Mesenchymal stem cell (in vitro differentiated cells and primary cell): ENCODE measurements at regions not wholly inside any gene's neighbourhood (a gene's known extent, or its start where the extent isn't known, plus 50 kb on each side); places are given as distances from the start of the nearest gene placed in this dataset.

Source experiments
- DNase-seq: peaks from one replicate; pipeline ENCODE4 v3.0.0-alpha.2; 2013
- H2AFZ ChIP-seq: one replicate; pipeline ENCODE4 v1.6.1; 2013; ENCODE audit warnings: low read depth, mild to moderate bottlenecking, control low read depth, inconsistent platforms, low read length, moderate library complexity
- H2AK5ac ChIP-seq: 2 replicates; pipeline ENCODE4 v1.6.1; 2013; ENCODE audit warnings: low read length, moderate library complexity, mild to moderate bottlenecking, inconsistent platforms; ENCODE audit not compliant: severe bottlenecking
- H2BK120ac ChIP-seq: one replicate; pipeline ENCODE4 v1.6.1; 2013; ENCODE audit warnings: low read depth, mild to moderate bottlenecking, inconsistent platforms, low read length, moderate library complexity
- H2BK12ac ChIP-seq, 2 experiments: one replicate each; pipeline ENCODE4 v1.6.1; 2013; ENCODE audit warnings: inconsistent platforms in 2 of 2, low read length in 2 of 2, mild to moderate bottlenecking in 2 of 2, moderate library complexity in 2 of 2, control low read depth in 1 of 2
- H2BK15ac ChIP-seq: one replicate; pipeline ENCODE4 v1.6.1; 2013; ENCODE audit warnings: mild to moderate bottlenecking, low read depth, inconsistent platforms; ENCODE audit not compliant: poor library complexity, severe bottlenecking
- H2BK5ac ChIP-seq: 2 replicates; pipeline ENCODE4 v1.6.1; 2013; ENCODE audit warnings: low read depth, mild to moderate bottlenecking, low read length, control low read depth, inconsistent platforms; ENCODE audit not compliant: poor library complexity, severe bottlenecking
- H3K14ac ChIP-seq, 2 experiments: one replicate each; pipeline ENCODE4 v1.6.1; 2013; ENCODE audit warnings: inconsistent platforms in 2 of 2, low read length in 2 of 2, control low read depth in 1 of 2, mild to moderate bottlenecking in 1 of 2, moderate library complexity in 1 of 2
- H3K18ac ChIP-seq, 2 experiments: one replicate each; pipeline ENCODE4 v1.6.1; 2013; ENCODE audit warnings: inconsistent platforms in 2 of 2, low read length in 2 of 2, control low read depth in 1 of 2, low read depth in 1 of 2, mild to moderate bottlenecking in 1 of 2
- H3K23ac ChIP-seq, 2 experiments: one replicate each; pipeline ENCODE4 v1.6.1; 2013; ENCODE audit warnings: inconsistent platforms in 2 of 2, low read length in 2 of 2, mild to moderate bottlenecking in 2 of 2, moderate library complexity in 2 of 2, control low read depth in 1 of 2
- H3K27ac ChIP-seq: 2 replicates; pipeline ENCODE4 v1.5.1; 2013; ENCODE audit warnings: mild to moderate bottlenecking, moderate library complexity, low read length, control low read depth, inconsistent platforms; ENCODE audit not compliant: poor library complexity, severe bottlenecking
- H3K27me3 ChIP-seq, 2 experiments: 2 replicates each; pipeline versions ENCODE4 v1.6.1 to v1.7.0; 2013; ENCODE audit warnings: low read length in 2 of 2, mild to moderate bottlenecking in 2 of 2, moderate library complexity in 2 of 2, control low read depth in 1 of 2, inconsistent platforms in 1 of 2; ENCODE audit not compliant: control insufficient read depth in 1 of 2, insufficient read depth in 1 of 2
- H3K36me3 ChIP-seq, 2 experiments: 2 replicates each; pipeline versions ENCODE4 v1.6.1 to v1.7.0; 2013; ENCODE audit warnings: low read length in 2 of 2, control low read depth in 1 of 2, inconsistent platforms in 1 of 2, low read depth in 1 of 2, mild to moderate bottlenecking in 1 of 2; ENCODE audit not compliant: insufficient read depth in 2 of 2, control insufficient read depth in 1 of 2
- H3K4ac ChIP-seq, 2 experiments: one replicate each; pipeline ENCODE4 v1.6.1; 2013; ENCODE audit warnings: inconsistent platforms in 2 of 2, low read length in 2 of 2, mild to moderate bottlenecking in 2 of 2, moderate library complexity in 2 of 2, control low read depth in 1 of 2, low read depth in 1 of 2
- H3K4me1 ChIP-seq: 2 replicates; pipeline ENCODE4 v1.6.1; 2013; ENCODE audit warnings: low read depth, low read length, control low read depth; ENCODE audit not compliant: control insufficient read depth, insufficient read depth
- H3K4me2 ChIP-seq: 2 replicates; pipeline ENCODE4 v1.6.1; 2013; ENCODE audit warnings: low read length, mild to moderate bottlenecking, inconsistent platforms; ENCODE audit not compliant: poor library complexity, severe bottlenecking
- H3K4me3 ChIP-seq, 2 experiments: 2 replicates each; pipeline versions ENCODE4 v1.5.1 to v1.7.0; 2013; ENCODE audit warnings: low read length in 2 of 2, mild to moderate bottlenecking in 2 of 2, control low read depth in 1 of 2, low read depth in 1 of 2; ENCODE audit not compliant: insufficient read depth in 1 of 2
- H3K79me1 ChIP-seq: replicated peaks from 2 replicates; pipeline ENCODE4 v1.6.1; 2013; ENCODE audit warnings: mild to moderate bottlenecking, control low read depth, low read length, inconsistent platforms; ENCODE audit not compliant: poor library complexity, severe bottlenecking
- H3K9ac ChIP-seq: 2 replicates; pipeline ENCODE4 v1.7.0; 2013; ENCODE audit warnings: mild to moderate bottlenecking, low read length, moderate library complexity
- H3K9me3 ChIP-seq: 2 replicates; pipeline ENCODE4 v1.7.0; 2013; ENCODE audit warnings: mild to moderate bottlenecking, low read length; ENCODE audit not compliant: control insufficient read depth
- H4K8ac ChIP-seq: one replicate; pipeline ENCODE4 v1.6.1; 2013; ENCODE audit warnings: inconsistent platforms, mild to moderate bottlenecking, low read length, moderate library complexity
- H4K91ac ChIP-seq: one replicate; pipeline ENCODE4 v1.6.1; 2013; ENCODE audit warnings: mild to moderate bottlenecking, low read length, inconsistent platforms
- WGBS: methylation state at CpG from one replicate; pipeline ENCODE4 v1.1.7; 2013; ENCODE audit warnings: mixed read lengths; 5-methylcytosine and 5-hydroxymethylcytosine counted together

- no peak overlapping the region for H3K9ac ChIP-seq
- no peak overlapping the region for H4K8ac ChIP-seq
- H4K91ac ChIP-seq: no peak overlapping the region
- H2BK15ac ChIP-seq: no peak overlapping the region
- no peaks in the 10 kb centered on the region for H3K36me3 ChIP-seq
- no peak overlapping the region for H2AK5ac ChIP-seq
- no peak overlapping the region for H3K23ac ChIP-seq
- H2BK120ac ChIP-seq: no peak overlapping the region
- DNase-seq: no peak
- no peak overlapping the region for H2AFZ ChIP-seq
- no peak overlapping the region for H2BK5ac ChIP-seq
- H2BK12ac ChIP-seq: no peak overlapping the region
- H3K4me3 ChIP-seq: no peak overlapping the region
- no peak overlapping the region for H3K4ac ChIP-seq
- 99% methylated on average over 4 of the region's 4 CpGs for WGBS
- no peak overlapping the region for H3K14ac ChIP-seq
- H3K27me3 ChIP-seq: no peaks in the 10 kb centered on the region
- no peaks in the 10 kb centered on the region for H3K4me1 ChIP-seq
- H3K9me3 ChIP-seq: no peaks in the 10 kb centered on the region
- H3K27ac ChIP-seq: no peak overlapping the region
- no peaks in the 10 kb centered on the region for H3K79me1 ChIP-seq
- H3K4me2 ChIP-seq: no peak overlapping the region
- H3K18ac ChIP-seq: no peak overlapping the region
Observed at GRCh38 chr11:95678988-95679387, 110.6 kb downstream of the FAM76B start.

- 90% methylated on average over 2 of the region's 4 CpGs for WGBS
- Histone ChIP-seq H2AK5ac (no peak overlapping the region), H3K18ac (no peak overlapping the region), H3K9me3 (no peaks in the 10 kb centered on the region), H2BK15ac (no peak overlapping the region), H3K36me3 (no peaks in the 10 kb centered on the region), H3K23ac (no peak overlapping the region), H3K14ac (no peak overlapping the region), H4K8ac (no peak overlapping the region), H2BK5ac (no peak overlapping the region), H4K91ac (no peak overlapping the region), H2BK120ac (no peak overlapping the region), H3K27ac (no peak overlapping the region), H2BK12ac (no peak overlapping the region), H3K9ac (no peak overlapping the region), H3K79me1 (no peaks in the 10 kb centered on the region), H3K4me3 (no peak overlapping the region), H3K4me1 (no peaks in the 10 kb centered on the region), H3K4me2 (no peak overlapping the region), H3K27me3 (no peaks in the 10 kb centered on the region), H3K4ac (no peak overlapping the region), H2AFZ (no peak overlapping the region)
- no peak for DNase-seq
Observed at GRCh38 chr11:95676308-95676707, 113.3 kb downstream of the FAM76B start.

- Histone ChIP-seq H3K4me3 (no peak overlapping the region), H4K8ac (no peak overlapping the region), H2BK15ac (no peak overlapping the region), H3K27ac (no peak overlapping the region), H3K4ac (no peak overlapping the region), H3K14ac (no peak overlapping the region), H3K9ac (no peak overlapping the region), H3K4me1 (no peaks in the 10 kb centered on the region), H4K91ac (no peak overlapping the region), H3K4me2 (no peak overlapping the region), H2AK5ac (no peak overlapping the region), H3K23ac (no peak overlapping the region), H2BK120ac (no peak overlapping the region), H3K9me3 (no peaks in the 10 kb centered on the region), H2AFZ (no peak overlapping the region), H3K36me3 (no peaks in the 10 kb centered on the region), H3K27me3 (no peaks in the 10 kb centered on the region), H3K79me1 (no peaks in the 10 kb centered on the region), H2BK5ac (no peak overlapping the region), H3K18ac (no peak overlapping the region), H2BK12ac (no peak overlapping the region)
- WGBS: 100% methylated on average over 1 of the region's 2 CpGs
- DNase-seq: no peak
Observed at GRCh38 chr11:95675585-95675984, 114.0 kb downstream of the FAM76B start.

GRCh38 chr11:95674657-95675358, 114.8 kb downstream of the FAM76B start:
- H3K18ac ChIP-seq: peak overlapping the region in 1 of 2 experiments; percentile 73
- H3K9ac ChIP-seq: no peak overlapping the region
- H3K36me3 ChIP-seq: no peaks in the 10 kb centered on the region
- no peak overlapping the region for H3K4me3 ChIP-seq
- no peaks in the 10 kb centered on the region for H3K9me3 ChIP-seq
- no peak for DNase-seq
- H3K4ac ChIP-seq: peak overlapping the region in 1 of 2 experiments; percentile 49
- no peak overlapping the region for H2BK15ac ChIP-seq
- H3K79me1 ChIP-seq: no peaks in the 10 kb centered on the region
- WGBS: 98% methylated on average over 2 of the region's 4 CpGs
- no peak overlapping the region for H4K91ac ChIP-seq
- no peak overlapping the region for H4K8ac ChIP-seq
- no peak overlapping the region for H2BK120ac ChIP-seq
- no peak overlapping the region for H3K27ac ChIP-seq
- no peak overlapping the region for H3K4me2 ChIP-seq
- no peak overlapping the region for H3K23ac ChIP-seq
- no peaks in the 10 kb centered on the region for H3K27me3 ChIP-seq
- H2AFZ ChIP-seq: no peak overlapping the region
- H2BK5ac ChIP-seq: no peak overlapping the region
- no peak overlapping the region for H2AK5ac ChIP-seq
- H2BK12ac ChIP-seq: no peak overlapping the region
- no peak overlapping the region for H3K14ac ChIP-seq
- no peaks in the 10 kb centered on the region for H3K4me1 ChIP-seq
